SK-N-SH (cell line): ENCODE measurements at regions not wholly inside any gene's neighbourhood (a gene's known extent, or its start where the extent isn't known, plus 50 kb on each side); places are given as distances from the start of the nearest gene placed in this dataset.

Source experiments
- CTCF ChIA-PET: fragments of 300-600, 350-600 bp; formaldehyde crosslinking; extraction: SDS; loops from one replicate; lab custom pipeline; 2021; lab: Yijun Ruan, JAX
- POLR2A ChIA-PET: fragments of 350-600 bp; sonication (Branson Sonifier 250); formaldehyde crosslinking; extraction: SDS; loops from one replicate; lab custom pipeline; 2020; ENCODE audit warnings: antibody characterized with exemption, inconsistent platforms; lab: Yijun Ruan, JAX
- DNase-seq: peaks from one replicate; pipeline ENCODE4 v3.0.0; 2012
- H2AFZ ChIP-seq: fragments of 200-600 bp; sonication (generic); 2 replicates; pipeline ENCODE4 v1.8.1; 2016; ENCODE audit warnings: antibody characterized with exemption, mild to moderate bottlenecking, low read depth
- H3F3A ChIP-seq: fragments of 200-600 bp; sonication (generic); replicated peaks from 2 replicates; pipeline ENCODE3; 2016; ENCODE audit warnings: antibody characterized with exemption, mild to moderate bottlenecking; ENCODE audit not compliant: insufficient read depth
- H3K27ac ChIP-seq, 2 experiments: fragments of 200-500 bp in 1 of 2; fragments of 200-600 bp in 1 of 2; sonication (Bioruptor generic) in 1 of 2; sonication (generic), shearing (Covaris generic) in 1 of 2; 2 replicates each; pipeline versions ENCODE4 v1.5.1 to v1.6.1; 2014 to 2016; ENCODE audit warnings: low read depth in 2 of 2, inconsistent platforms in 1 of 2, low read length in 1 of 2, mild to moderate bottlenecking in 1 of 2, mixed read lengths in 1 of 2
- H3K27me3 ChIP-seq: fragments of 200-600 bp; sonication (generic), shearing (Covaris generic); 2 replicates; pipeline ENCODE4 v1.6.1; 2016; ENCODE audit warnings: mixed run types; ENCODE audit not compliant: insufficient read depth
- H3K36me3 ChIP-seq, 2 experiments: fragments of 200-500 bp in 1 of 2; fragments of 200-600 bp in 1 of 2; sonication (Bioruptor generic) in 1 of 2; sonication (generic) in 1 of 2; replicated peaks in 1 of 2; 2 replicates each; pipeline versions ENCODE3 to v1.5.1; 2014 to 2016; ENCODE audit warnings: low read length in 1 of 2, mild to moderate bottlenecking in 1 of 2; ENCODE audit not compliant: insufficient read depth in 2 of 2, control insufficient read depth in 1 of 2
- H3K4me1 ChIP-seq, 2 experiments: fragments of 200-500 bp in 1 of 2; fragments of 200-600 bp in 1 of 2; sonication (Bioruptor generic) in 1 of 2; sonication (generic), shearing (Covaris generic) in 1 of 2; 2 replicates each; pipeline versions ENCODE4 v1.5.1 to v1.6.1; 2014 to 2016; ENCODE audit warnings: low read depth in 1 of 2, low read length in 1 of 2, mixed run types in 1 of 2; ENCODE audit not compliant: insufficient read depth in 2 of 2, control insufficient read depth in 1 of 2
- H3K4me2 ChIP-seq: fragments of 200-600 bp; sonication (generic), shearing (Covaris generic); 2 replicates; pipeline ENCODE4 v1.6.1; 2017; ENCODE audit warnings: mixed run types
- H3K4me3 ChIP-seq, 2 experiments: fragments of 200-500 bp in 1 of 2; fragments of 200-600 bp in 1 of 2; sonication (Bioruptor generic) in 1 of 2; sonication (generic), shearing (Covaris generic) in 1 of 2; 2 replicates each; pipeline versions ENCODE4 v1.5.1 to v1.8.1; 2014 to 2016; ENCODE audit warnings: low read depth in 2 of 2, inconsistent platforms in 1 of 2, low read length in 1 of 2, mild to moderate bottlenecking in 1 of 2, mixed read lengths in 1 of 2, moderate library complexity in 1 of 2
- H3K79me2 ChIP-seq: fragments of 200-600 bp; sonication (generic); 2 replicates; pipeline ENCODE4 v1.8.1; 2017; ENCODE audit warnings: mild to moderate bottlenecking; ENCODE audit not compliant: insufficient read depth
- H3K9ac ChIP-seq: fragments of 200-600 bp; sonication (generic); 2 replicates; pipeline ENCODE4 v1.6.1; 2017; ENCODE audit warnings: mixed run types
- H3K9me2 ChIP-seq: fragments of 200-600 bp; sonication (generic); 2 replicates; pipeline ENCODE4 v1.6.1; 2017; ENCODE audit warnings: mixed run types
- H3K9me3 ChIP-seq: fragments of 200-600 bp; sonication (generic); 2 replicates; pipeline ENCODE4 v1.6.1; 2017; ENCODE audit warnings: mixed run types, mild to moderate bottlenecking, moderate library complexity
- H4K20me1 ChIP-seq: fragments of 200-600 bp; sonication (generic); 2 replicates; pipeline ENCODE4 v1.6.1; 2017; ENCODE audit warnings: mild to moderate bottlenecking, mixed run types; ENCODE audit not compliant: insufficient read depth
- EZH2phosphoT487 ChIP-seq: fragments of 200-600 bp; sonication (generic); IDR thresholded peaks from 2 replicates; pipeline ENCODE4 v1.6.1; 2017; ENCODE audit warnings: low read depth, mixed run types, mild to moderate bottlenecking, antibody characterized with exemption, moderate library complexity, borderline replicate concordance
- FOSL2 ChIP-seq: IDR thresholded peaks from 2 replicates; pipeline ENCODE4 v1.4.0; 2012; ENCODE audit warnings: low read depth, mild to moderate bottlenecking, moderate library complexity, borderline replicate concordance
- GABPA ChIP-seq: IDR thresholded peaks from 2 replicates; pipeline ENCODE4 v1.4.0; 2012; ENCODE audit warnings: low read depth, mild to moderate bottlenecking
- JUND ChIP-seq: IDR thresholded peaks from 2 replicates; pipeline ENCODE4 v1.4.0; 2012
- MEF2A ChIP-seq: IDR thresholded peaks from 2 replicates; pipeline ENCODE4 v1.4.0; 2012; ENCODE audit warnings: low read depth, borderline replicate concordance
- MXI1 ChIP-seq: IDR thresholded peaks from 2 replicates; pipeline ENCODE4 v1.6.1; 2012; ENCODE audit warnings: mild to moderate bottlenecking, low read depth, low read length, improper control_type of control experiment
- NRF1 ChIP-seq: IDR thresholded peaks from 2 replicates; pipeline ENCODE4 v1.6.1; 2012; ENCODE audit warnings: low read depth, mild to moderate bottlenecking, low read length
- RFX5 ChIP-seq: IDR thresholded peaks from 2 replicates; pipeline ENCODE4 v1.6.1; 2012; ENCODE audit warnings: mild to moderate bottlenecking, improper control_type of control experiment, low read length
- RXRA ChIP-seq: IDR thresholded peaks from 2 replicates; pipeline ENCODE4 v1.4.0; 2012; ENCODE audit warnings: low read depth, mild to moderate bottlenecking, borderline replicate concordance
- SIN3A ChIP-seq: IDR thresholded peaks from 2 replicates; pipeline ENCODE4 v1.6.1; 2012; ENCODE audit warnings: low read depth, mild to moderate bottlenecking, low read length, moderate library complexity, borderline replicate concordance
- SMC3 ChIP-seq: IDR thresholded peaks from 2 replicates; pipeline ENCODE4 v1.6.1; 2012; ENCODE audit warnings: low read depth, low read length, improper control_type of control experiment
- TCF12 ChIP-seq: IDR thresholded peaks from 2 replicates; pipeline ENCODE4 v1.4.0; 2012
- WGBS: methylation state at CpG from one replicate; pipeline ENCODE4 v1.1.6; 2017; ENCODE audit warnings: low lambda C conversion rate; 5-methylcytosine and 5-hydroxymethylcytosine counted together
- TF ChIP-seq, protein P1 (sequence below): IDR thresholded peaks from 2 replicates; pipeline ENCODE4 v1.6.1; 2012; ENCODE audit warnings: mild to moderate bottlenecking, low read depth, low read length, moderate library complexity
- TF ChIP-seq, protein P2 (sequence below): IDR thresholded peaks from 2 replicates; pipeline ENCODE4 v1.4.0; 2012; ENCODE audit warnings: low read depth, borderline replicate concordance
- TF ChIP-seq, protein P3 (sequence below): IDR thresholded peaks from 2 replicates; pipeline ENCODE4 v1.4.0; 2012; ENCODE audit warnings: low read depth, borderline replicate concordance
- TF ChIP-seq, protein P4 (sequence below): fragments of 150-350 bp; IDR thresholded peaks from 2 replicates; pipeline ENCODE4 v1.6.1; 2017; ENCODE audit warnings: antibody characterized with exemption, low read length, low read depth, borderline replicate concordance
- TF ChIP-seq, protein P5 (sequence below): fragments of 150-350 bp; IDR thresholded peaks from 2 replicates; pipeline ENCODE4 v1.6.1; 2016; ENCODE audit warnings: mild to moderate bottlenecking, low read depth, low read length

DNA sequence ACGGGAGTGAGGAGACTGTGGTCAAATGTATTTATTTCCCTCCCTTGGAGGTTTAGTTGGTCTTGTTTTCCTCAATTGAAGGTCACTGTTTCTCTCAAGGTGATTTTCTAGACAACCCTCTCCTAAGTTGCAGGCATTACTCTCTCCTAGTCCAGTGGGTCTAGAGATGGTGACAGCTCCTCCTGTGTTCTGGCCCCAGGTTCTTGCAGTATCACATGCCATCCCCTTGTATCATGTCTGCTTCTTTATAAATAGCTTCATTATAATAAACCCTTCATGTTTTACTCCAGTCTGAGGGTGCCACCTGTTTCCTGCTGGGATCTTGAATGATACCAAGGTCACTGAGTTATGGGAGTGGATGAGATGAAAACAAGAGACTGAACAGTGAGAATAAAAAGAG, 208.0 kb upstream of the KCNN2 start:
- Histone ChIP-seq H3K9me2 (no peaks in the 10 kb centered on the region), H3K4me3 (no peak overlapping the region), H4K20me1 (no peaks in the 10 kb centered on the region), H3K79me2 (no peaks in the 10 kb centered on the region), H2AFZ (no peak overlapping the region), H3K36me3 (no peaks in the 10 kb centered on the region), H3K4me2 (no peak overlapping the region), H3K27me3 (no peaks in the 10 kb centered on the region), H3K9ac (no peak overlapping the region), H3K27ac (no peak overlapping the region), H3K9me3 (no peaks in the 10 kb centered on the region; the same call in 1 of the 2 replicates), H3F3A (no peaks in the 10 kb centered on the region), H3K4me1 (no peaks in the 10 kb centered on the region)
- DNase-seq: no peak
- 0% methylated on average over 1 of the region's 1 CpG for WGBS
- POLR2A ChIA-PET: no interaction called here
- TF ChIP-seq GABPA: no peak
- TF ChIP-seq, protein P1, sequence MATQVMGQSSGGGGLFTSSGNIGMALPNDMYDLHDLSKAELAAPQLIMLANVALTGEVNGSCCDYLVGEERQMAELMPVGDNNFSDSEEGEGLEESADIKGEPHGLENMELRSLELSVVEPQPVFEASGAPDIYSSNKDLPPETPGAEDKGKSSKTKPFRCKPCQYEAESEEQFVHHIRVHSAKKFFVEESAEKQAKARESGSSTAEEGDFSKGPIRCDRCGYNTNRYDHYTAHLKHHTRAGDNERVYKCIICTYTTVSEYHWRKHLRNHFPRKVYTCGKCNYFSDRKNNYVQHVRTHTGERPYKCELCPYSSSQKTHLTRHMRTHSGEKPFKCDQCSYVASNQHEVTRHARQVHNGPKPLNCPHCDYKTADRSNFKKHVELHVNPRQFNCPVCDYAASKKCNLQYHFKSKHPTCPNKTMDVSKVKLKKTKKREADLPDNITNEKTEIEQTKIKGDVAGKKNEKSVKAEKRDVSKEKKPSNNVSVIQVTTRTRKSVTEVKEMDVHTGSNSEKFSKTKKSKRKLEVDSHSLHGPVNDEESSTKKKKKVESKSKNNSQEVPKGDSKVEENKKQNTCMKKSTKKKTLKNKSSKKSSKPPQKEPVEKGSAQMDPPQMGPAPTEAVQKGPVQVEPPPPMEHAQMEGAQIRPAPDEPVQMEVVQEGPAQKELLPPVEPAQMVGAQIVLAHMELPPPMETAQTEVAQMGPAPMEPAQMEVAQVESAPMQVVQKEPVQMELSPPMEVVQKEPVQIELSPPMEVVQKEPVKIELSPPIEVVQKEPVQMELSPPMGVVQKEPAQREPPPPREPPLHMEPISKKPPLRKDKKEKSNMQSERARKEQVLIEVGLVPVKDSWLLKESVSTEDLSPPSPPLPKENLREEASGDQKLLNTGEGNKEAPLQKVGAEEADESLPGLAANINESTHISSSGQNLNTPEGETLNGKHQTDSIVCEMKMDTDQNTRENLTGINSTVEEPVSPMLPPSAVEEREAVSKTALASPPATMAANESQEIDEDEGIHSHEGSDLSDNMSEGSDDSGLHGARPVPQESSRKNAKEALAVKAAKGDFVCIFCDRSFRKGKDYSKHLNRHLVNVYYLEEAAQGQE: no peak
- TF ChIP-seq, protein P2, sequence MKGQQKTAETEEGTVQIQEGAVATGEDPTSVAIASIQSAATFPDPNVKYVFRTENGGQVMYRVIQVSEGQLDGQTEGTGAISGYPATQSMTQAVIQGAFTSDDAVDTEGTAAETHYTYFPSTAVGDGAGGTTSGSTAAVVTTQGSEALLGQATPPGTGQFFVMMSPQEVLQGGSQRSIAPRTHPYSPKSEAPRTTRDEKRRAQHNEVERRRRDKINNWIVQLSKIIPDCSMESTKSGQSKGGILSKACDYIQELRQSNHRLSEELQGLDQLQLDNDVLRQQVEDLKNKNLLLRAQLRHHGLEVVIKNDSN: no peak
- no peak for TF ChIP-seq NRF1
- no peak for TF ChIP-seq JUND
- TF ChIP-seq TCF12: no peak
- TF ChIP-seq SMC3: no peak
- TF ChIP-seq, protein P3, sequence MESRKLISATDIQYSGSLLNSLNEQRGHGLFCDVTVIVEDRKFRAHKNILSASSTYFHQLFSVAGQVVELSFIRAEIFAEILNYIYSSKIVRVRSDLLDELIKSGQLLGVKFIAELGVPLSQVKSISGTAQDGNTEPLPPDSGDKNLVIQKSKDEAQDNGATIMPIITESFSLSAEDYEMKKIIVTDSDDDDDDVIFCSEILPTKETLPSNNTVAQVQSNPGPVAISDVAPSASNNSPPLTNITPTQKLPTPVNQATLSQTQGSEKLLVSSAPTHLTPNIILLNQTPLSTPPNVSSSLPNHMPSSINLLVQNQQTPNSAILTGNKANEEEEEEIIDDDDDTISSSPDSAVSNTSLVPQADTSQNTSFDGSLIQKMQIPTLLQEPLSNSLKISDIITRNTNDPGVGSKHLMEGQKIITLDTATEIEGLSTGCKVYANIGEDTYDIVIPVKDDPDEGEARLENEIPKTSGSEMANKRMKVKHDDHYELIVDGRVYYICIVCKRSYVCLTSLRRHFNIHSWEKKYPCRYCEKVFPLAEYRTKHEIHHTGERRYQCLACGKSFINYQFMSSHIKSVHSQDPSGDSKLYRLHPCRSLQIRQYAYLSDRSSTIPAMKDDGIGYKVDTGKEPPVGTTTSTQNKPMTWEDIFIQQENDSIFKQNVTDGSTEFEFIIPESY: no peak
- TF ChIP-seq RFX5: no peak
- CTCF ChIA-PET: no interaction called here

DNA sequence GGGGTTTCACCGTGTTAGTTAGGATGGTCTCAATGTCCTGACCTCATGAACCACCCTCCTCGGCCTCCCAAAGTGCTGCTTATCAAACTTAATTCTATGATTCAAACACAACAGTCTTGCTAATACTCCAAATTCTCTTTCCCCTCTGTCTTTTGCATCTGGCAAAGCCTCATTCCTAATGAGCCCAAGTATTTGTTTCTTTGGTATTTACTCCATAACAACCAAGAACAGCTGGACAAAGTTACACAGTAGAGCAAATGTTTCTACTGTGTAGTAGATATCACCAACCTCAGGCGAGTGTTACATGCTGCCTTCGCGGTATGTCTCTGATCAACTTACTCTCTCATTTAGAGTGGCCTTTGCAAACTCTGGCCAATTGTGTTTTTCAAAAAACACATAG, 195.8 kb upstream of the KCNN2 start:
- H2AFZ ChIP-seq: no peak overlapping the region
- H3K4me3 ChIP-seq: no peak overlapping the region
- H3F3A ChIP-seq: no peaks in the 10 kb centered on the region
- no peak overlapping the region for H3K4me2 ChIP-seq
- ChIA-PET CTCF (no interaction called here), POLR2A (no interaction called here)
- no peaks in the 10 kb centered on the region for H3K4me1 ChIP-seq
- no peaks in the 10 kb centered on the region for H3K36me3 ChIP-seq
- H3K9ac ChIP-seq: no peak overlapping the region
- no peaks in the 10 kb centered on the region for H3K9me2 ChIP-seq
- H3K79me2 ChIP-seq: no peaks in the 10 kb centered on the region
- no peak overlapping the region for H3K27ac ChIP-seq
- H3K9me3 ChIP-seq: no peaks in the 10 kb centered on the region
- no peak for DNase-seq
- H4K20me1 ChIP-seq: no peaks in the 10 kb centered on the region
- 38% methylated on average over 5 of the region's 5 CpGs for WGBS
- H3K27me3 ChIP-seq: no peaks in the 10 kb centered on the region
- TF ChIP-seq, protein P4, sequence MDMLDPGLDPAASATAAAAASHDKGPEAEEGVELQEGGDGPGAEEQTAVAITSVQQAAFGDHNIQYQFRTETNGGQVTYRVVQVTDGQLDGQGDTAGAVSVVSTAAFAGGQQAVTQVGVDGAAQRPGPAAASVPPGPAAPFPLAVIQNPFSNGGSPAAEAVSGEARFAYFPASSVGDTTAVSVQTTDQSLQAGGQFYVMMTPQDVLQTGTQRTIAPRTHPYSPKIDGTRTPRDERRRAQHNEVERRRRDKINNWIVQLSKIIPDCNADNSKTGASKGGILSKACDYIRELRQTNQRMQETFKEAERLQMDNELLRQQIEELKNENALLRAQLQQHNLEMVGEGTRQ: no peak
- TF ChIP-seq EZH2phosphoT487 (no peak), FOSL2 (no peak), SIN3A (no peak), RXRA (no peak), MEF2A (no peak), GABPA (no peak), MXI1 (no peak)
- TF ChIP-seq, protein P5, sequence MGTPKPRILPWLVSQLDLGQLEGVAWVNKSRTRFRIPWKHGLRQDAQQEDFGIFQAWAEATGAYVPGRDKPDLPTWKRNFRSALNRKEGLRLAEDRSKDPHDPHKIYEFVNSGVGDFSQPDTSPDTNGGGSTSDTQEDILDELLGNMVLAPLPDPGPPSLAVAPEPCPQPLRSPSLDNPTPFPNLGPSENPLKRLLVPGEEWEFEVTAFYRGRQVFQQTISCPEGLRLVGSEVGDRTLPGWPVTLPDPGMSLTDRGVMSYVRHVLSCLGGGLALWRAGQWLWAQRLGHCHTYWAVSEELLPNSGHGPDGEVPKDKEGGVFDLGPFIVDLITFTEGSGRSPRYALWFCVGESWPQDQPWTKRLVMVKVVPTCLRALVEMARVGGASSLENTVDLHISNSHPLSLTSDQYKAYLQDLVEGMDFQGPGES: no peak
